Chondrocyte (in vitro differentiated cells): ENCODE measurements at regions not wholly inside any gene's neighbourhood (a gene's known extent, or its start where the extent isn't known, plus 50 kb on each side); places are given as distances from the start of the nearest gene placed in this dataset.

Source experiments
- DNase-seq: peaks from one replicate; pipeline ENCODE4 v3.0.0; 2021; ENCODE audit warnings: mixed read lengths, low spot score
- H3K27ac Mint-ChIP-seq: one replicate; pipeline ENCODE4 v1.8.0; 2021; ENCODE audit warnings: mild to moderate bottlenecking, moderate library complexity, mixed read lengths; ENCODE audit not compliant: unreplicated experiment
- H3K27me3 Mint-ChIP-seq: 2 replicates; pipeline ENCODE4 v1.8.0; 2021; ENCODE audit warnings: low read depth, mixed read lengths
- H3K36me3 Mint-ChIP-seq: 2 replicates; pipeline ENCODE4 v1.8.0; 2021; ENCODE audit warnings: low read depth, mixed read lengths
- H3K4me1 Mint-ChIP-seq: 2 replicates; pipeline ENCODE4 v1.8.0; 2021; ENCODE audit warnings: low read depth, mild to moderate bottlenecking, mixed read lengths
- H3K4me3 Mint-ChIP-seq: one replicate; pipeline ENCODE4 v1.8.0; 2021; ENCODE audit warnings: mild to moderate bottlenecking, moderate library complexity, mixed read lengths; ENCODE audit not compliant: unreplicated experiment
- H3K9me3 Mint-ChIP-seq: 2 replicates; pipeline ENCODE4 v1.8.0; 2021; ENCODE audit warnings: low read depth, mixed read lengths
- TF ChIP-seq, protein P1 (sequence below): fragments of 200-600 bp; sonication (generic); IDR thresholded peaks from 2 replicates; pipeline ENCODE4 v1.5.0; 2021; ENCODE audit warnings: antibody characterized with exemption, mild to moderate bottlenecking, moderate library complexity

- no peaks in the 10 kb centered on the region for H3K27me3 Mint-ChIP-seq
- peaks cover 59% of the 10 kb centered on the region for H3K4me1 Mint-ChIP-seq
- TF ChIP-seq, protein P1, sequence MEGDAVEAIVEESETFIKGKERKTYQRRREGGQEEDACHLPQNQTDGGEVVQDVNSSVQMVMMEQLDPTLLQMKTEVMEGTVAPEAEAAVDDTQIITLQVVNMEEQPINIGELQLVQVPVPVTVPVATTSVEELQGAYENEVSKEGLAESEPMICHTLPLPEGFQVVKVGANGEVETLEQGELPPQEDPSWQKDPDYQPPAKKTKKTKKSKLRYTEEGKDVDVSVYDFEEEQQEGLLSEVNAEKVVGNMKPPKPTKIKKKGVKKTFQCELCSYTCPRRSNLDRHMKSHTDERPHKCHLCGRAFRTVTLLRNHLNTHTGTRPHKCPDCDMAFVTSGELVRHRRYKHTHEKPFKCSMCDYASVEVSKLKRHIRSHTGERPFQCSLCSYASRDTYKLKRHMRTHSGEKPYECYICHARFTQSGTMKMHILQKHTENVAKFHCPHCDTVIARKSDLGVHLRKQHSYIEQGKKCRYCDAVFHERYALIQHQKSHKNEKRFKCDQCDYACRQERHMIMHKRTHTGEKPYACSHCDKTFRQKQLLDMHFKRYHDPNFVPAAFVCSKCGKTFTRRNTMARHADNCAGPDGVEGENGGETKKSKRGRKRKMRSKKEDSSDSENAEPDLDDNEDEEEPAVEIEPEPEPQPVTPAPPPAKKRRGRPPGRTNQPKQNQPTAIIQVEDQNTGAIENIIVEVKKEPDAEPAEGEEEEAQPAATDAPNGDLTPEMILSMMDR: no peak
- no peak overlapping the region for H3K4me3 Mint-ChIP-seq
- no peak overlapping the region for H3K27ac Mint-ChIP-seq
- peaks cover 4% of the 10 kb centered on the region for H3K36me3 Mint-ChIP-seq
- no peak for DNase-seq
- peaks cover 6% of the 10 kb centered on the region for H3K9me3 Mint-ChIP-seq
Measured at GRCh38 chr16:64409783-64410210, 712.1 kb downstream of the CDH11 start.

- TF ChIP-seq, protein P1: peak; percentile 52
- no peak for DNase-seq
- H3K9me3 Mint-ChIP-seq: peaks cover 3% of the 10 kb centered on the region
- no peak overlapping the region for H3K27ac Mint-ChIP-seq
- H3K27me3 Mint-ChIP-seq: no peaks in the 10 kb centered on the region
- H3K4me3 Mint-ChIP-seq: no peak overlapping the region
- H3K4me1 Mint-ChIP-seq: peaks cover 48% of the 10 kb centered on the region
- peaks cover 4% of the 10 kb centered on the region for H3K36me3 Mint-ChIP-seq
Measured at GRCh38 chr16:64408699-64409098, 713.2 kb downstream of the CDH11 start.

DNA sequence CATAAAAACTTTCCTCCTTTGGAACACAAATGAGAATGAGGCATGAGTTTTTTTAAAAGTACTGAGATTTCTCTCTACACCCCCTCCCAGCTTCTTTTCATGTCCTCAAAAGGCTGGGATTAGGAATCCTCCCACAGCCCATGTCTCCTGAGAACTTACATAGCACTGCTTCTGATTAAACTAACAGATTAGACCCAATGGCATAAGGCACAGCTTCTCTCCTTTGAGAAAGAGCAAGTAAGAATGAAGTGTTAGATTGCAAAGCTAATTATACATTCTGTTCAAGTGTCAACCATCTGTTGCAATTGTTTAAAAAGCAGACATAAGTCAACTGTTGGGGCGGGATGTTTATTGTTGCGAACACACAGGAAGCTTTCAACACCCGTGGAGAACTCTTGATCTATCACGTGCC is 715.1 kb downstream of the CDH11 start:
- DNase-seq: no peak
- H3K4me3 Mint-ChIP-seq: no peak overlapping the region
- peaks cover 1% of the 10 kb centered on the region for H3K9me3 Mint-ChIP-seq
- no peak overlapping the region for H3K27ac Mint-ChIP-seq
- TF ChIP-seq, protein P1: no peak
- H3K36me3 Mint-ChIP-seq: peaks cover 4% of the 10 kb centered on the region
- H3K27me3 Mint-ChIP-seq: no peaks in the 10 kb centered on the region
- H3K4me1 Mint-ChIP-seq: peaks cover 28% of the 10 kb centered on the region

GRCh38 chr16:64403352-64403751 is 718.5 kb downstream of the CDH11 start:
- Mint-ChIP-seq H3K9me3 (no peaks in the 10 kb centered on the region), H3K36me3 (peaks cover 4% of the 10 kb centered on the region), H3K4me1 (peaks cover 24% of the 10 kb centered on the region), H3K27ac (no peak overlapping the region), H3K4me3 (no peak overlapping the region), H3K27me3 (no peaks in the 10 kb centered on the region)
- DNase-seq: no peak
- TF ChIP-seq, protein P1: no peak

DNA sequence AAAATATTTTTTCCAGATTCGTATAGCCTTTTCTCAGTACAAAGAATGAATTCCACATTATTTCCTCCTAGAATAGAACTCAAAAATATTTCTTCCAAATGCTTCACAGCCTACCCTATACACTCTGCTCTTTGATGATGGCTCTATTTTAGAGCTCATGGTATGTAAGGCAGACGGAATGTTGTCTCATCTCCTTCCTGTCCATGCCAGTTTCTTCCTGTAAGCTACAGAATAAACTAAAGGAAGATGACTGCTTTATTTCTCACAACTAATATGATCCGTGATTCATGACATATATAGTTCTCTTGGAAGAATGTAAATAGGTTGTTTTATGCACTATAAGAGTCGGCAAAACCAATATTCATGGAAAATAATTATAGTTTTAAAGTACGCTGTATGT is 723.1 kb downstream of the CDH11 start:
- no peak for DNase-seq
- Mint-ChIP-seq H3K27ac (peak overlapping the region; percentile 43), H3K27me3 (no peaks in the 10 kb centered on the region), H3K4me1 (peaks cover 33% of the 10 kb centered on the region), H3K36me3 (peaks cover 3% of the 10 kb centered on the region), H3K4me3 (no peak overlapping the region), H3K9me3 (peaks cover 2% of the 10 kb centered on the region)
- TF ChIP-seq, protein P1: no peak
